Panc1 (cell line): ENCODE measurements at regions not wholly inside any gene's neighbourhood (a gene's known extent, or its start where the extent isn't known, plus 50 kb on each side); places are given as distances from the start of the nearest gene placed in this dataset.

Experiments
- ATAC-seq: fragments of 200-7000 bp; cut with Tn5 transposase; 2 replicates; pipeline ENCODE4 v1.9.1; 2020; ENCODE audit warnings: mild to moderate bottlenecking, moderate library complexity
- BruUV-seq: library from RNA; stranded (reverse); fragments of 400-500 nt; replicated peaks from 2 replicates; lab custom pipeline; 2021; lab: Mats Ljungman, UMichigan
- CTCF ChIA-PET: fragments of 300-600 bp; sonication (Branson Sonifier 250); formaldehyde crosslinking; loops from one replicate; lab custom pipeline; 2022; ENCODE audit warnings: antibody characterized with exemption; lab: Charles Lee
- POLR2A ChIA-PET: fragments of 300-600 bp; sonication (Branson Sonifier 250); formaldehyde crosslinking; loops from one replicate; lab custom pipeline; 2022; ENCODE audit warnings: antibody characterized with exemption; lab: Charles Lee
- DNase-seq: peaks from one replicate; pipeline ENCODE4 v3.0.0-alpha.2; 2010; ENCODE audit warnings: low read depth, low spot score
- H3K27ac ChIP-seq: 2 replicates; pipeline ENCODE4 v1.5.1; 2011; ENCODE audit warnings: mild to moderate bottlenecking, low read length, inconsistent platforms
- H3K27me3 ChIP-seq: fragments of 200-500 bp; sonication (Bioruptor generic); 2 replicates; pipeline ENCODE4 v1.6.0; 2014; ENCODE audit warnings: low read length, inconsistent platforms; ENCODE audit not compliant: control insufficient read depth, insufficient read depth
- H3K36me3 ChIP-seq: fragments of 200-500 bp; sonication (Bioruptor generic); 2 replicates; pipeline ENCODE4 v1.5.1; 2014; ENCODE audit warnings: inconsistent platforms, mild to moderate bottlenecking, low read length, moderate library complexity; ENCODE audit not compliant: control insufficient read depth, insufficient read depth
- H3K4me1 ChIP-seq: 2 replicates; pipeline ENCODE4 v1.5.1; 2011; ENCODE audit warnings: inconsistent platforms, mild to moderate bottlenecking, low read length, moderate library complexity; ENCODE audit not compliant: control insufficient read depth, insufficient read depth
- H3K4me3 ChIP-seq, 2 experiments: 2 replicates each; pipeline ENCODE4 v1.5.1; 2011 to 2012; ENCODE audit warnings: low read depth in 2 of 2, low read length in 2 of 2, mild to moderate bottlenecking in 2 of 2, inconsistent platforms in 1 of 2, moderate library complexity in 1 of 2
- H3K9me3 ChIP-seq: fragments of 200-500 bp; sonication (Bioruptor generic); 2 replicates; pipeline ENCODE4 v1.5.1; 2014; ENCODE audit warnings: low read depth, mild to moderate bottlenecking, inconsistent platforms, low read length, moderate library complexity; ENCODE audit not compliant: control insufficient read depth, insufficient read depth
- POLR2AphosphoS5 ChIP-seq: IDR thresholded peaks from 2 replicates; pipeline ENCODE4 v1.6.1; 2012; ENCODE audit warnings: mild to moderate bottlenecking, low read depth, low read length, moderate library complexity
- SIN3A ChIP-seq: IDR thresholded peaks from 2 replicates; pipeline ENCODE4 v1.6.1; 2012; ENCODE audit warnings: low read depth, mild to moderate bottlenecking, low read length, moderate library complexity, borderline replicate concordance; ENCODE audit not compliant: insufficient read depth
- TCF7L2 ChIP-seq: IDR thresholded peaks from 2 replicates; pipeline ENCODE4 v1.6.1; 2011; ENCODE audit warnings: mild to moderate bottlenecking, low read depth, low read length, inconsistent platforms
- in situ Hi-C: cut with HindIII; loops from 2 replicates; pipeline ENCODE4 v1.10.0; 2016; ENCODE audit warnings: low sequenced_read_pairs, low pct_unique_long_range_greater_than_20kb
- intact Hi-C: fragments of 100-400 bp; cut with micrococcal nuclease; formaldehyde crosslinking; loops from one replicate; pipeline ENCODE4 v1.10.0; 2022; ENCODE audit not compliant: unreplicated experiment
- TF ChIP-seq, protein P1 (sequence below), 2 experiments: IDR thresholded peaks; 2 replicates each; pipeline ENCODE4 v1.6.1; 2011 to 2012; ENCODE audit warnings: low read depth in 2 of 2, control low read depth in 1 of 2, low read length in 1 of 2, mild to moderate bottlenecking in 1 of 2, moderate library complexity in 1 of 2; ENCODE audit not compliant: insufficient read depth in 1 of 2
- TF ChIP-seq, protein P2 (sequence below): fragments of 450-650 bp; IDR thresholded peaks from 2 replicates; pipeline ENCODE4 v1.5.1; 2017; ENCODE audit warnings: mild to moderate bottlenecking

DNA sequence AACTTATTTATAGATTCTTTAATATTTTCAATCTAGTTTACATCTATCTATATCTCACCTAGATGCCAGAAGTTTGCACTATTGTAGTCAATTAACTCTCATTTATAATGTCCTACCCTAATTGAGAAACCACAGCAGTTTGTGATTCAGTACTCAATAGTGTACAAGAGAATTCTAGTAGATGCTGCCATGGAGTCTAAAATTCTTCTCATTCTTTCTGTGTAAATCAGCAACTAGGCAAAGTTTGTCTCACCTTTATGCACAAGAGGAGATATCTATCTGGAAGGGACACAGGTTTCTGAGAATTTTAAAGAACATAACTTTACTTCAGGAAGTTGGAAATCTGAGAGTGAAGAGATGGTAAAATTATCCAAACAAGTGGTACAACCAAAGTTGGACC, 173.0 kb upstream of the FBXL7 start:
- H3K4me3 ChIP-seq: no peak overlapping the region
- H3K27me3 ChIP-seq: no peaks in the 10 kb centered on the region
- POLR2A ChIA-PET: no interaction called here
- peaks cover 2% of the 10 kb centered on the region; the same call in 1 of the 2 replicates for H3K9me3 ChIP-seq
- TF ChIP-seq, protein P1, sequence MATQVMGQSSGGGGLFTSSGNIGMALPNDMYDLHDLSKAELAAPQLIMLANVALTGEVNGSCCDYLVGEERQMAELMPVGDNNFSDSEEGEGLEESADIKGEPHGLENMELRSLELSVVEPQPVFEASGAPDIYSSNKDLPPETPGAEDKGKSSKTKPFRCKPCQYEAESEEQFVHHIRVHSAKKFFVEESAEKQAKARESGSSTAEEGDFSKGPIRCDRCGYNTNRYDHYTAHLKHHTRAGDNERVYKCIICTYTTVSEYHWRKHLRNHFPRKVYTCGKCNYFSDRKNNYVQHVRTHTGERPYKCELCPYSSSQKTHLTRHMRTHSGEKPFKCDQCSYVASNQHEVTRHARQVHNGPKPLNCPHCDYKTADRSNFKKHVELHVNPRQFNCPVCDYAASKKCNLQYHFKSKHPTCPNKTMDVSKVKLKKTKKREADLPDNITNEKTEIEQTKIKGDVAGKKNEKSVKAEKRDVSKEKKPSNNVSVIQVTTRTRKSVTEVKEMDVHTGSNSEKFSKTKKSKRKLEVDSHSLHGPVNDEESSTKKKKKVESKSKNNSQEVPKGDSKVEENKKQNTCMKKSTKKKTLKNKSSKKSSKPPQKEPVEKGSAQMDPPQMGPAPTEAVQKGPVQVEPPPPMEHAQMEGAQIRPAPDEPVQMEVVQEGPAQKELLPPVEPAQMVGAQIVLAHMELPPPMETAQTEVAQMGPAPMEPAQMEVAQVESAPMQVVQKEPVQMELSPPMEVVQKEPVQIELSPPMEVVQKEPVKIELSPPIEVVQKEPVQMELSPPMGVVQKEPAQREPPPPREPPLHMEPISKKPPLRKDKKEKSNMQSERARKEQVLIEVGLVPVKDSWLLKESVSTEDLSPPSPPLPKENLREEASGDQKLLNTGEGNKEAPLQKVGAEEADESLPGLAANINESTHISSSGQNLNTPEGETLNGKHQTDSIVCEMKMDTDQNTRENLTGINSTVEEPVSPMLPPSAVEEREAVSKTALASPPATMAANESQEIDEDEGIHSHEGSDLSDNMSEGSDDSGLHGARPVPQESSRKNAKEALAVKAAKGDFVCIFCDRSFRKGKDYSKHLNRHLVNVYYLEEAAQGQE (IDR thresholded peaks at IDR 0.05; ENCODE audit: insufficient read depth in 1 of 2, low read depth in 2 of 2, low read length in 1 of 2): no peak
- TF ChIP-seq, protein P2, sequence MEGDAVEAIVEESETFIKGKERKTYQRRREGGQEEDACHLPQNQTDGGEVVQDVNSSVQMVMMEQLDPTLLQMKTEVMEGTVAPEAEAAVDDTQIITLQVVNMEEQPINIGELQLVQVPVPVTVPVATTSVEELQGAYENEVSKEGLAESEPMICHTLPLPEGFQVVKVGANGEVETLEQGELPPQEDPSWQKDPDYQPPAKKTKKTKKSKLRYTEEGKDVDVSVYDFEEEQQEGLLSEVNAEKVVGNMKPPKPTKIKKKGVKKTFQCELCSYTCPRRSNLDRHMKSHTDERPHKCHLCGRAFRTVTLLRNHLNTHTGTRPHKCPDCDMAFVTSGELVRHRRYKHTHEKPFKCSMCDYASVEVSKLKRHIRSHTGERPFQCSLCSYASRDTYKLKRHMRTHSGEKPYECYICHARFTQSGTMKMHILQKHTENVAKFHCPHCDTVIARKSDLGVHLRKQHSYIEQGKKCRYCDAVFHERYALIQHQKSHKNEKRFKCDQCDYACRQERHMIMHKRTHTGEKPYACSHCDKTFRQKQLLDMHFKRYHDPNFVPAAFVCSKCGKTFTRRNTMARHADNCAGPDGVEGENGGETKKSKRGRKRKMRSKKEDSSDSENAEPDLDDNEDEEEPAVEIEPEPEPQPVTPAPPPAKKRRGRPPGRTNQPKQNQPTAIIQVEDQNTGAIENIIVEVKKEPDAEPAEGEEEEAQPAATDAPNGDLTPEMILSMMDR: no peak
- TF ChIP-seq POLR2AphosphoS5 (no peak), SIN3A (no peak), TCF7L2 (no peak)
- no peaks in the 10 kb centered on the region for H3K36me3 ChIP-seq
- CTCF ChIA-PET: no interaction called here
- intact Hi-C loops: no loop called here
- ATAC-seq (no peak), DNase-seq (no peak)
- in situ Hi-C loops: no loop called here
- no peaks in the 10 kb centered on the region for H3K4me1 ChIP-seq
- BruUV-seq: no TSS peak
- no peak overlapping the region for H3K27ac ChIP-seq

DNA sequence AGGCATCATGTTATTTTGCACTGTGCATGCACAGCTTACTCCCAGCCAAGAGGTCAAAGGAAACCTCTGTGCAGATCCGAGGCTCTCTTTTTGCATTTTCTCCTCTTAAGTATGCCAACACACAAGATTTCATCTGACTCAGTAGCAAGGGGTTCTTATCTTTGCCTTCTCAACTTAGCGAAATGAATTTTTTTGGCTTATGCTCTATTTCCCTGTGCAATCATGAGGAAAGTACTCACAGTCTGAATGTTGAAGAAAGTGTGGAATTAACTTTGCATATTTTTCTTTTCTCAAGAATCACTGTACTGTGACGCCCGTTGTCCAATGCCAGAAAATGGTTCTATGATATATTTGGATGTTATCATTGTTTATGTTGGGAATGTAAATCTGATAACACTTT, 173.5 kb upstream of the FBXL7 start:
- H3K27ac ChIP-seq: no peak overlapping the region
- no peaks in the 10 kb centered on the region for H3K27me3 ChIP-seq
- TF ChIP-seq, protein P2: no peak
- TF ChIP-seq SIN3A: no peak
- no peak for TF ChIP-seq POLR2AphosphoS5
- TF ChIP-seq, protein P1 (IDR thresholded peaks at IDR 0.05; ENCODE audit: insufficient read depth in 1 of 2, low read depth in 2 of 2, low read length in 1 of 2): no peak
- no peak for TF ChIP-seq TCF7L2
- ChIA-PET CTCF (no interaction called here), POLR2A (no interaction called here)
- in situ Hi-C loops (no loop called here), intact Hi-C loops (no loop called here)
- H3K9me3 ChIP-seq: peaks cover 2% of the 10 kb centered on the region; the same call in 1 of the 2 replicates
- BruUV-seq: no TSS peak
- H3K36me3 ChIP-seq: no peaks in the 10 kb centered on the region
- no peak for DNase-seq
- H3K4me1 ChIP-seq: no peaks in the 10 kb centered on the region
- H3K4me3 ChIP-seq: no peak overlapping the region
- ATAC-seq: no peak
